HCT116 (cell line): ENCODE measurements at regions not wholly inside any gene's neighbourhood (a gene's known extent, or its start where the extent isn't known, plus 50 kb on each side); places are given as distances from the start of the nearest gene placed in this dataset.

ENCODE experiments used
- CEBPB ChIP-seq: IDR thresholded peaks from 2 replicates; pipeline ENCODE4 v1.6.1; 2012; ENCODE audit warnings: low read depth
- ELF1 ChIP-seq: IDR thresholded peaks from 2 replicates; pipeline ENCODE4 v1.6.1; 2012; ENCODE audit warnings: low read depth, borderline replicate concordance
- EZH2 ChIP-seq: fragments of 200-600 bp; sonication (generic); IDR thresholded peaks from 2 replicates; pipeline ENCODE4 v1.6.1; 2017; ENCODE audit warnings: antibody characterized with exemption, mixed run types
- JUND ChIP-seq: IDR thresholded peaks from 2 replicates; pipeline ENCODE4 v1.6.1; 2012
- POLR2A ChIP-seq: IDR thresholded peaks from 2 replicates; pipeline ENCODE4 v1.7.0; 2011; ENCODE audit warnings: borderline replicate concordance; ENCODE audit not compliant: insufficient read depth, insufficient read length; ENCODE audit errors: extremely low read depth
- POLR2AphosphoS5 ChIP-seq: IDR thresholded peaks from 2 replicates; pipeline ENCODE4 v1.6.1; 2011; ENCODE audit warnings: mild to moderate bottlenecking, low read depth, low read length, moderate library complexity
- RAD21 ChIP-seq: IDR thresholded peaks from 2 replicates; pipeline ENCODE4 v1.6.1; 2012; ENCODE audit warnings: low read depth, mild to moderate bottlenecking
- SRF ChIP-seq: IDR thresholded peaks from 2 replicates; pipeline ENCODE4 v1.6.1; 2012; ENCODE audit warnings: low read depth
- YY1 ChIP-seq: IDR thresholded peaks from 2 replicates; pipeline ENCODE4 v1.6.1; 2011; ENCODE audit warnings: low read length, low read depth, moderate library complexity, mild to moderate bottlenecking; ENCODE audit not compliant: insufficient replicate concordance; ENCODE audit errors: extremely low read depth
- ZNF274 ChIP-seq: fragments of 200-500 bp; sonication (Bioruptor generic); IDR thresholded peaks from 2 replicates; pipeline ENCODE4 v1.6.1; 2014; ENCODE audit warnings: mild to moderate bottlenecking, low read depth, low read length, inconsistent platforms
- TF ChIP-seq, protein P1 (sequence below), 3 experiments: fragments of 200-600 bp in 1 of 3; sonication (generic) in 1 of 3; IDR thresholded peaks in 2 of 3; conservative IDR thresholded peaks in 1 of 3; 2 replicates each; pipeline ENCODE4 v1.5.1; 2012 to 2017; ENCODE audit warnings: low read depth in 2 of 3, low read length in 2 of 3, antibody characterized with exemption in 1 of 3, borderline replicate concordance in 1 of 3, control low read depth in 1 of 3, mild to moderate bottlenecking in 1 of 3, mixed read lengths in 1 of 3, mixed run types in 1 of 3, moderate library complexity in 1 of 3; ENCODE audit not compliant: insufficient read depth in 1 of 3
- TF ChIP-seq, protein P2 (sequence below): IDR thresholded peaks from 2 replicates; pipeline ENCODE4 v1.6.1; 2012; ENCODE audit warnings: low read depth

DNA sequence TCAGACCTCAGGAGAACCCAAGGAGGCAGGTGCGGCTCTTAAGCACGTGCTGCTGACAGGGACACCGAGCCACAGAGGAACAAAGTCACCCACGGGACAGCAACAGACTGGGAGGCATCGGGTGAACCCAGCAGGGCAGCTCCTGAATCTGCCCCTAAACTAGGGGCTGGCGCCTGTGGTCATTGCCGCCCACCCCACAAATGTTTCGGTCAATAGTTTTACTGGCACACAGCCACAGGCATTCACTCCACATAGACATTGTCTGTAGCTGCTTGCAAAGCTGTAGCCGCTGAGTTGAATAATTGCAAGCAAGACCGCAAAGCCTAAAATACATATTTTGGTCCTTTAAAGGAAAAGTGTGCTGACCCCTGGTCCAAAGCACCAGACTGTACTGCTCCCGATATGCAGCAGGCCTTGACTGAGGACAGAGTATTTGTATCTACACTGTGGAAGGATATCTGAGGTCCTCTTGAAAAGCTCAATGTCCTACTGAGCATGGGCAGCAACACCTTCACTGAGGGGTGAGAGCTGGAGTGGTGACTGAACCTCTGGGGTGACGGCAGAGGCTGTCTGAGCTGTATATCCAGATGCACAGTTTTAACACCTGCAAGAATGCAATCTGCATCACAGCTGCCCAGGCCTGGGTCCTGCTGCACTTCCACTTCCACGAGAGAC is 310.3 kb downstream of the THBS2 start:
- TF ChIP-seq, protein P1, sequence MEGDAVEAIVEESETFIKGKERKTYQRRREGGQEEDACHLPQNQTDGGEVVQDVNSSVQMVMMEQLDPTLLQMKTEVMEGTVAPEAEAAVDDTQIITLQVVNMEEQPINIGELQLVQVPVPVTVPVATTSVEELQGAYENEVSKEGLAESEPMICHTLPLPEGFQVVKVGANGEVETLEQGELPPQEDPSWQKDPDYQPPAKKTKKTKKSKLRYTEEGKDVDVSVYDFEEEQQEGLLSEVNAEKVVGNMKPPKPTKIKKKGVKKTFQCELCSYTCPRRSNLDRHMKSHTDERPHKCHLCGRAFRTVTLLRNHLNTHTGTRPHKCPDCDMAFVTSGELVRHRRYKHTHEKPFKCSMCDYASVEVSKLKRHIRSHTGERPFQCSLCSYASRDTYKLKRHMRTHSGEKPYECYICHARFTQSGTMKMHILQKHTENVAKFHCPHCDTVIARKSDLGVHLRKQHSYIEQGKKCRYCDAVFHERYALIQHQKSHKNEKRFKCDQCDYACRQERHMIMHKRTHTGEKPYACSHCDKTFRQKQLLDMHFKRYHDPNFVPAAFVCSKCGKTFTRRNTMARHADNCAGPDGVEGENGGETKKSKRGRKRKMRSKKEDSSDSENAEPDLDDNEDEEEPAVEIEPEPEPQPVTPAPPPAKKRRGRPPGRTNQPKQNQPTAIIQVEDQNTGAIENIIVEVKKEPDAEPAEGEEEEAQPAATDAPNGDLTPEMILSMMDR (IDR thresholded peaks at IDR 0.05 in 2 of 3, conservative IDR thresholded peaks at IDR 0.05 in 1 of 3; ENCODE audit: borderline replicate concordance in 1 of 3, insufficient read depth in 1 of 3, low read depth in 2 of 3, low read length in 2 of 3): no peak
- TF ChIP-seq EZH2: no peak
- TF ChIP-seq ELF1: no peak
- no peak for TF ChIP-seq JUND
- TF ChIP-seq CEBPB: no peak
- no peak for TF ChIP-seq POLR2A
- no peak for TF ChIP-seq ZNF274
- TF ChIP-seq, protein P2, sequence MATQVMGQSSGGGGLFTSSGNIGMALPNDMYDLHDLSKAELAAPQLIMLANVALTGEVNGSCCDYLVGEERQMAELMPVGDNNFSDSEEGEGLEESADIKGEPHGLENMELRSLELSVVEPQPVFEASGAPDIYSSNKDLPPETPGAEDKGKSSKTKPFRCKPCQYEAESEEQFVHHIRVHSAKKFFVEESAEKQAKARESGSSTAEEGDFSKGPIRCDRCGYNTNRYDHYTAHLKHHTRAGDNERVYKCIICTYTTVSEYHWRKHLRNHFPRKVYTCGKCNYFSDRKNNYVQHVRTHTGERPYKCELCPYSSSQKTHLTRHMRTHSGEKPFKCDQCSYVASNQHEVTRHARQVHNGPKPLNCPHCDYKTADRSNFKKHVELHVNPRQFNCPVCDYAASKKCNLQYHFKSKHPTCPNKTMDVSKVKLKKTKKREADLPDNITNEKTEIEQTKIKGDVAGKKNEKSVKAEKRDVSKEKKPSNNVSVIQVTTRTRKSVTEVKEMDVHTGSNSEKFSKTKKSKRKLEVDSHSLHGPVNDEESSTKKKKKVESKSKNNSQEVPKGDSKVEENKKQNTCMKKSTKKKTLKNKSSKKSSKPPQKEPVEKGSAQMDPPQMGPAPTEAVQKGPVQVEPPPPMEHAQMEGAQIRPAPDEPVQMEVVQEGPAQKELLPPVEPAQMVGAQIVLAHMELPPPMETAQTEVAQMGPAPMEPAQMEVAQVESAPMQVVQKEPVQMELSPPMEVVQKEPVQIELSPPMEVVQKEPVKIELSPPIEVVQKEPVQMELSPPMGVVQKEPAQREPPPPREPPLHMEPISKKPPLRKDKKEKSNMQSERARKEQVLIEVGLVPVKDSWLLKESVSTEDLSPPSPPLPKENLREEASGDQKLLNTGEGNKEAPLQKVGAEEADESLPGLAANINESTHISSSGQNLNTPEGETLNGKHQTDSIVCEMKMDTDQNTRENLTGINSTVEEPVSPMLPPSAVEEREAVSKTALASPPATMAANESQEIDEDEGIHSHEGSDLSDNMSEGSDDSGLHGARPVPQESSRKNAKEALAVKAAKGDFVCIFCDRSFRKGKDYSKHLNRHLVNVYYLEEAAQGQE: no peak
- TF ChIP-seq SRF: no peak
- TF ChIP-seq RAD21: no peak
- TF ChIP-seq YY1: no peak
- no peak for TF ChIP-seq POLR2AphosphoS5
